ENCODE measurements at regions not wholly inside any gene's neighbourhood (a gene's known extent, or its start where the extent isn't known, plus 50 kb on each side); places are given as distances from the start of the nearest gene placed in this dataset.

- Mint-ChIP-seq H3K27me3 (no peaks in the 10 kb centered on the region), H3K9me3 (no peaks in the 10 kb centered on the region), H3K27ac (no peak overlapping the region), H3K36me3 (no peaks in the 10 kb centered on the region), H3K4me1 (no peaks in the 10 kb centered on the region), H3K4me3 (no peak overlapping the region)
- DNase-seq = no peak
These were observed 175.8 kb upstream of the GGTLC1 start for GRCh38 chr20:24164360-24164759.

- Mint-ChIP-seq H3K4me1 (no peaks in the 10 kb centered on the region), H3K36me3 (no peaks in the 10 kb centered on the region), H3K27me3 (no peaks in the 10 kb centered on the region), H3K9me3 (no peaks in the 10 kb centered on the region), H3K27ac (no peak overlapping the region), H3K4me3 (no peak overlapping the region)
- no peak for DNase-seq
These were observed 174.9 kb upstream of the GGTLC1 start for GRCh38 chr20:24163506-24163905.

- no peaks in the 10 kb centered on the region for H3K4me1 Mint-ChIP-seq
- H3K4me3 Mint-ChIP-seq = no peak overlapping the region
- peaks cover 4% of the 10 kb centered on the region for H3K27me3 Mint-ChIP-seq
- no peak overlapping the region for H3K27ac Mint-ChIP-seq
- H3K36me3 Mint-ChIP-seq = no peaks in the 10 kb centered on the region
- no peaks in the 10 kb centered on the region for H3K9me3 Mint-ChIP-seq
- DNase-seq = no peak
These were observed 172.1 kb upstream of the GGTLC1 start for GRCh38 chr20:24160563-24161281.

- Mint-ChIP-seq H3K36me3 (no peaks in the 10 kb centered on the region), H3K9me3 (no peaks in the 10 kb centered on the region), H3K4me1 (no peaks in the 10 kb centered on the region), H3K4me3 (no peak overlapping the region), H3K27me3 (peaks cover 4% of the 10 kb centered on the region), H3K27ac (no peak overlapping the region)
- DNase-seq = no peak
These were observed 169.7 kb upstream of the GGTLC1 start for GRCh38 chr20:24158281-24158680.

- H3K4me3 Mint-ChIP-seq = no peak overlapping the region
- DNase-seq = no peak
- H3K9me3 Mint-ChIP-seq = no peaks in the 10 kb centered on the region
- H3K4me1 Mint-ChIP-seq = no peaks in the 10 kb centered on the region
- peaks cover 4% of the 10 kb centered on the region for H3K27me3 Mint-ChIP-seq
- no peak overlapping the region for H3K27ac Mint-ChIP-seq
- no peaks in the 10 kb centered on the region for H3K36me3 Mint-ChIP-seq
These were observed 168.6 kb upstream of the GGTLC1 start for GRCh38 chr20:24157213-24157612.

- H3K27ac Mint-ChIP-seq = no peak overlapping the region
- no peaks in the 10 kb centered on the region for H3K36me3 Mint-ChIP-seq
- peaks cover 4% of the 10 kb centered on the region for H3K27me3 Mint-ChIP-seq
- H3K4me1 Mint-ChIP-seq = peaks cover 5% of the 10 kb centered on the region
- H3K4me3 Mint-ChIP-seq = no peak overlapping the region
- peaks cover 5% of the 10 kb centered on the region for H3K9me3 Mint-ChIP-seq
- no peak for DNase-seq
These were observed 164.8 kb upstream of the GGTLC1 start for GRCh38 chr20:24153101-24154040.

GRCh38 chr20:24151621-24152294, 163.2 kb upstream of the GGTLC1 start:
- Mint-ChIP-seq H3K27me3 (peaks cover 4% of the 10 kb centered on the region), H3K4me3 (no peak overlapping the region), H3K9me3 (peaks cover 5% of the 10 kb centered on the region), H3K27ac (no peak overlapping the region), H3K4me1 (peaks cover 5% of the 10 kb centered on the region), H3K36me3 (no peaks in the 10 kb centered on the region)
- DNase-seq = no peak

- Mint-ChIP-seq H3K27me3 (peaks cover 3% of the 10 kb centered on the region), H3K9me3 (peaks cover 5% of the 10 kb centered on the region), H3K36me3 (no peaks in the 10 kb centered on the region), H3K4me3 (no peak overlapping the region), H3K27ac (no peak overlapping the region), H3K4me1 (peaks cover 5% of the 10 kb centered on the region)
- no peak for DNase-seq
These were observed 161.8 kb upstream of the GGTLC1 start for GRCh38 chr20:24150406-24150805.

GRCh38 chr20:24149881-24150307, 161.3 kb upstream of the GGTLC1 start:
- Mint-ChIP-seq H3K36me3 (no peaks in the 10 kb centered on the region), H3K4me3 (no peak overlapping the region), H3K9me3 (peaks cover 5% of the 10 kb centered on the region), H3K27me3 (peaks cover 3% of the 10 kb centered on the region), H3K4me1 (peaks cover 5% of the 10 kb centered on the region), H3K27ac (no peak overlapping the region)
- DNase-seq = no peak

GRCh38 chr20:24149175-24149574, 160.6 kb upstream of the GGTLC1 start:
- peaks cover 5% of the 10 kb centered on the region for H3K9me3 Mint-ChIP-seq
- no peak for DNase-seq
- H3K4me1 Mint-ChIP-seq = peaks cover 5% of the 10 kb centered on the region
- peaks cover 3% of the 10 kb centered on the region for H3K27me3 Mint-ChIP-seq
- H3K27ac Mint-ChIP-seq = no peak overlapping the region
- H3K36me3 Mint-ChIP-seq = no peaks in the 10 kb centered on the region
- no peak overlapping the region for H3K4me3 Mint-ChIP-seq

GRCh38 chr20:24148372-24148771, 159.8 kb upstream of the GGTLC1 start:
- peaks cover 3% of the 10 kb centered on the region for H3K27me3 Mint-ChIP-seq
- DNase-seq = no peak
- H3K27ac Mint-ChIP-seq = no peak overlapping the region
- peaks cover 5% of the 10 kb centered on the region for H3K9me3 Mint-ChIP-seq
- peaks cover 5% of the 10 kb centered on the region for H3K4me1 Mint-ChIP-seq
- no peak overlapping the region for H3K4me3 Mint-ChIP-seq
- no peaks in the 10 kb centered on the region for H3K36me3 Mint-ChIP-seq

GRCh38 chr20:24147961-24148360, 159.4 kb upstream of the GGTLC1 start:
- H3K27me3 Mint-ChIP-seq = peaks cover 3% of the 10 kb centered on the region
- H3K36me3 Mint-ChIP-seq = no peaks in the 10 kb centered on the region
- H3K27ac Mint-ChIP-seq = no peak overlapping the region
- H3K9me3 Mint-ChIP-seq = peaks cover 5% of the 10 kb centered on the region
- peaks cover 5% of the 10 kb centered on the region for H3K4me1 Mint-ChIP-seq
- DNase-seq = no peak
- H3K4me3 Mint-ChIP-seq = no peak overlapping the region

GRCh38 chr20:24147479-24147878, 158.9 kb upstream of the GGTLC1 start:
- peaks cover 3% of the 10 kb centered on the region for H3K27me3 Mint-ChIP-seq
- no peak overlapping the region for H3K4me3 Mint-ChIP-seq
- H3K9me3 Mint-ChIP-seq = peaks cover 5% of the 10 kb centered on the region
- peaks cover 5% of the 10 kb centered on the region for H3K4me1 Mint-ChIP-seq
- no peak for DNase-seq
- H3K27ac Mint-ChIP-seq = no peak overlapping the region
- H3K36me3 Mint-ChIP-seq = no peaks in the 10 kb centered on the region

- peaks cover 9% of the 10 kb centered on the region for H3K9me3 Mint-ChIP-seq
- H3K4me3 Mint-ChIP-seq = no peak overlapping the region
- no peak overlapping the region for H3K27ac Mint-ChIP-seq
- no peaks in the 10 kb centered on the region for H3K36me3 Mint-ChIP-seq
- no peak for DNase-seq
- H3K4me1 Mint-ChIP-seq = peaks cover 5% of the 10 kb centered on the region
- peaks cover 3% of the 10 kb centered on the region for H3K27me3 Mint-ChIP-seq
These were observed 157.7 kb upstream of the GGTLC1 start for GRCh38 chr20:24146231-24146634.

- Mint-ChIP-seq H3K4me3 (no peak overlapping the region), H3K36me3 (no peaks in the 10 kb centered on the region), H3K27me3 (peaks cover 3% of the 10 kb centered on the region), H3K27ac (no peak overlapping the region), H3K9me3 (peaks cover 9% of the 10 kb centered on the region), H3K4me1 (peaks cover 5% of the 10 kb centered on the region)
- no peak for DNase-seq
These were observed 155.8 kb upstream of the GGTLC1 start for GRCh38 chr20:24144371-24144770.
